Astrocyte (in vitro differentiated cells and primary cell): ENCODE measurements at regions not wholly inside any gene's neighbourhood (a gene's known extent, or its start where the extent isn't known, plus 50 kb on each side); places are given as distances from the start of the nearest gene placed in this dataset.

Source experiments
- DNase-seq: peaks from one replicate; pipeline ENCODE4 v3.0.0-alpha.2; 2010; ENCODE audit warnings: low read depth
- FAIRE-seq: peaks from 2 replicates; lab custom pipeline; 2011; peaks lifted over from hg19 to GRCh38; lab: Jason Lieb, UNC
- H2AFZ ChIP-seq: 2 replicates; pipeline ENCODE4 v1.6.0; 2012; ENCODE audit warnings: low read depth, low read length, inconsistent platforms
- H3K27ac ChIP-seq: 2 replicates; pipeline ENCODE4 v1.5.1; 2011; ENCODE audit warnings: low read depth, low read length, inconsistent platforms
- H3K27me3 ChIP-seq: 2 replicates; pipeline ENCODE4 v1.6.0; 2011; ENCODE audit warnings: low read length, inconsistent platforms; ENCODE audit not compliant: insufficient read depth
- H3K36me3 ChIP-seq: 2 replicates; pipeline ENCODE4 v1.5.1; 2011; ENCODE audit warnings: low read length, inconsistent platforms; ENCODE audit not compliant: insufficient read depth
- H3K4me1 ChIP-seq: 2 replicates; pipeline ENCODE4 v1.5.1; 2011; ENCODE audit warnings: low read length, inconsistent platforms; ENCODE audit not compliant: insufficient read depth
- H3K4me2 ChIP-seq: 2 replicates; pipeline ENCODE4 v1.6.0; 2012; ENCODE audit warnings: low read length, inconsistent platforms
- H3K4me3 ChIP-seq: 2 replicates; pipeline ENCODE4 v1.5.1; 2011; ENCODE audit warnings: low read depth, mild to moderate bottlenecking, low read length, inconsistent platforms; ENCODE audit not compliant: insufficient read depth
- H3K79me2 ChIP-seq: 2 replicates; pipeline ENCODE4 v1.6.0; 2012; ENCODE audit warnings: mild to moderate bottlenecking, low read length, inconsistent platforms; ENCODE audit not compliant: insufficient read depth
- H3K9ac ChIP-seq: 2 replicates; pipeline ENCODE4 v1.6.0; 2012; ENCODE audit warnings: mild to moderate bottlenecking, low read length, inconsistent platforms
- H3K9me3 ChIP-seq: 2 replicates; pipeline ENCODE4 v1.5.1; 2012; ENCODE audit warnings: low read depth, mild to moderate bottlenecking, low read length, inconsistent platforms; ENCODE audit not compliant: insufficient read depth
- H4K20me1 ChIP-seq: 2 replicates; pipeline ENCODE4 v1.6.0; 2012; ENCODE audit warnings: low read length, inconsistent platforms; ENCODE audit not compliant: insufficient read depth
- H3K27ac Mint-ChIP-seq: one replicate; pipeline ENCODE4 v1.8.0; 2021; ENCODE audit warnings: mild to moderate bottlenecking, mixed read lengths; ENCODE audit not compliant: unreplicated experiment
- H3K27me3 Mint-ChIP-seq: one replicate; pipeline ENCODE4 v1.8.0; 2021; ENCODE audit warnings: low read depth, mixed read lengths; ENCODE audit not compliant: unreplicated experiment
- H3K36me3 Mint-ChIP-seq: one replicate; pipeline ENCODE4 v1.8.0; 2021; ENCODE audit warnings: low read depth, mixed read lengths; ENCODE audit not compliant: unreplicated experiment
- H3K4me1 Mint-ChIP-seq: one replicate; pipeline ENCODE4 v1.8.0; 2021; ENCODE audit warnings: low read depth, mixed read lengths; ENCODE audit not compliant: unreplicated experiment
- H3K4me3 Mint-ChIP-seq: one replicate; pipeline ENCODE4 v1.8.0; 2021; ENCODE audit warnings: mild to moderate bottlenecking, moderate library complexity, mixed read lengths; ENCODE audit not compliant: unreplicated experiment
- H3K9me3 Mint-ChIP-seq: one replicate; pipeline ENCODE4 v1.8.0; 2021; ENCODE audit warnings: mild to moderate bottlenecking, mixed read lengths; ENCODE audit not compliant: unreplicated experiment
- EZH2 ChIP-seq: IDR thresholded peaks from 2 replicates; pipeline ENCODE4 v1.6.1; 2012; ENCODE audit warnings: mild to moderate bottlenecking, low read length, inconsistent platforms; ENCODE audit not compliant: insufficient read depth
- TF ChIP-seq, protein P1 (sequence below): IDR thresholded peaks from 2 replicates; pipeline ENCODE4 v1.5.1; 2011; ENCODE audit warnings: low read depth, mild to moderate bottlenecking, inconsistent platforms, low read length, moderate library complexity; ENCODE audit not compliant: insufficient read depth

- Mint-ChIP-seq H3K27ac (no peak overlapping the region), H3K27me3 (peaks cover 38% of the 10 kb centered on the region), H3K9me3 (no peaks in the 10 kb centered on the region), H3K4me1 (peaks cover 6% of the 10 kb centered on the region), H3K4me3 (no peak overlapping the region), H3K36me3 (no peaks in the 10 kb centered on the region)
- TF ChIP-seq EZH2 = no peak
- TF ChIP-seq, protein P1, sequence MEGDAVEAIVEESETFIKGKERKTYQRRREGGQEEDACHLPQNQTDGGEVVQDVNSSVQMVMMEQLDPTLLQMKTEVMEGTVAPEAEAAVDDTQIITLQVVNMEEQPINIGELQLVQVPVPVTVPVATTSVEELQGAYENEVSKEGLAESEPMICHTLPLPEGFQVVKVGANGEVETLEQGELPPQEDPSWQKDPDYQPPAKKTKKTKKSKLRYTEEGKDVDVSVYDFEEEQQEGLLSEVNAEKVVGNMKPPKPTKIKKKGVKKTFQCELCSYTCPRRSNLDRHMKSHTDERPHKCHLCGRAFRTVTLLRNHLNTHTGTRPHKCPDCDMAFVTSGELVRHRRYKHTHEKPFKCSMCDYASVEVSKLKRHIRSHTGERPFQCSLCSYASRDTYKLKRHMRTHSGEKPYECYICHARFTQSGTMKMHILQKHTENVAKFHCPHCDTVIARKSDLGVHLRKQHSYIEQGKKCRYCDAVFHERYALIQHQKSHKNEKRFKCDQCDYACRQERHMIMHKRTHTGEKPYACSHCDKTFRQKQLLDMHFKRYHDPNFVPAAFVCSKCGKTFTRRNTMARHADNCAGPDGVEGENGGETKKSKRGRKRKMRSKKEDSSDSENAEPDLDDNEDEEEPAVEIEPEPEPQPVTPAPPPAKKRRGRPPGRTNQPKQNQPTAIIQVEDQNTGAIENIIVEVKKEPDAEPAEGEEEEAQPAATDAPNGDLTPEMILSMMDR = no peak
- Histone ChIP-seq H3K27ac (no peak overlapping the region), H3K4me3 (no peak overlapping the region), H3K79me2 (no peaks in the 10 kb centered on the region), H3K27me3 (peaks cover 2% of the 10 kb centered on the region), H3K4me1 (no peaks in the 10 kb centered on the region), H4K20me1 (no peaks in the 10 kb centered on the region), H3K9ac (no peak overlapping the region), H3K4me2 (no peak overlapping the region), H2AFZ (no peak overlapping the region), H3K36me3 (no peaks in the 10 kb centered on the region), H3K9me3 (no peaks in the 10 kb centered on the region)
- DNase-seq (no peak), FAIRE-seq (no peak)
These were observed 400.9 kb upstream of the IRX1 start for GRCh38 chr5:3194684-3195083.

DNA sequence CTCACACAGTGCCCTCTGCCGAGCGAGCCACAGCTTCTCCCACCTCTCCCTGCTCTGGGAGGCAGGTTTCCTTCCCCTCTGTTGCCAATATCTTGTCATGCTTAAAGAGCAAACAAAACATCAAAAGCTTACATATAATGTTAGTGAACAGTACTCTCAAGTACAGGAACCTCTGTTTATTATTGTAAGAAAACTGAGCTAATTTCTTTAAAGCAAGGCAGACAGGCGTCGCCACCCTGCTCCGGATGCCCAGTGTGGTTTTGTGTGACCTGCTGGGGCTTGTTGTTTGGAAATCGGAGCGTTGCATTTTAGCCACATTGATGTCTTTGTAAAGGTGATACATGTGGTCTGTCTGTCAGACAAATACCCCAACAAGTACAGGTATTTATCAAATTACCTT is 401.4 kb upstream of the IRX1 start:
- Histone ChIP-seq H3K79me2 (no peaks in the 10 kb centered on the region), H2AFZ (no peak overlapping the region), H3K27me3 (peaks cover 2% of the 10 kb centered on the region), H3K36me3 (no peaks in the 10 kb centered on the region), H3K27ac (no peak overlapping the region), H3K4me1 (no peaks in the 10 kb centered on the region), H3K4me3 (no peak overlapping the region), H3K9me3 (no peaks in the 10 kb centered on the region), H3K4me2 (no peak overlapping the region), H4K20me1 (no peaks in the 10 kb centered on the region), H3K9ac (no peak overlapping the region)
- no peak for FAIRE-seq
- Mint-ChIP-seq H3K27ac (no peak overlapping the region), H3K9me3 (no peaks in the 10 kb centered on the region), H3K36me3 (no peaks in the 10 kb centered on the region), H3K4me3 (no peak overlapping the region), H3K27me3 (peaks cover 35% of the 10 kb centered on the region), H3K4me1 (peaks cover 6% of the 10 kb centered on the region)
- no peak for DNase-seq
- TF ChIP-seq, protein P1 = no peak
- no peak for TF ChIP-seq EZH2

- Histone ChIP-seq H3K9me3 (no peaks in the 10 kb centered on the region), H3K27ac (no peak overlapping the region), H3K4me1 (no peaks in the 10 kb centered on the region), H3K4me2 (no peak overlapping the region), H2AFZ (no peak overlapping the region), H3K9ac (no peak overlapping the region), H3K27me3 (no peaks in the 10 kb centered on the region), H4K20me1 (no peaks in the 10 kb centered on the region), H3K4me3 (no peak overlapping the region), H3K79me2 (no peaks in the 10 kb centered on the region), H3K36me3 (no peaks in the 10 kb centered on the region)
- Mint-ChIP-seq H3K4me1 (no peaks in the 10 kb centered on the region), H3K27me3 (peaks cover 14% of the 10 kb centered on the region), H3K27ac (no peak overlapping the region), H3K36me3 (no peaks in the 10 kb centered on the region), H3K9me3 (no peaks in the 10 kb centered on the region), H3K4me3 (no peak overlapping the region)
- TF ChIP-seq, protein P1 = no peak
- TF ChIP-seq EZH2 = no peak
- DNase-seq (no peak), FAIRE-seq (no peak)
These were observed 404.0 kb upstream of the IRX1 start for GRCh38 chr5:3191585-3191984.
